Prostate gland (tissue), 2 donors: ENCODE measurements at regions not wholly inside any gene's neighbourhood (a gene's known extent, or its start where the extent isn't known, plus 50 kb on each side); places are given as distances from the start of the nearest gene placed in this dataset.

Source experiments
- POLR2A ChIP-seq: fragments of 450-650 bp; IDR thresholded peaks from one replicate; pipeline ENCODE4 v1.6.1; 2016; ENCODE audit warnings: antibody characterized with exemption, mild to moderate bottlenecking
- TF ChIP-seq, protein P1 (sequence below), 4 experiments: fragments of 200-600 bp in 2 of 4; fragments of 450-650 bp in 2 of 4; sonication (generic) in 2 of 4; IDR thresholded peaks; 1 replicate in 3 of 4; 2 replicates in 1 of 4; pipeline ENCODE4 v1.5.1; 2016 to 2019; ENCODE audit warnings: antibody characterized with exemption in 4 of 4, mild to moderate bottlenecking in 2 of 4, moderate library complexity in 2 of 4

- no peak for TF ChIP-seq POLR2A
- TF ChIP-seq, protein P1, sequence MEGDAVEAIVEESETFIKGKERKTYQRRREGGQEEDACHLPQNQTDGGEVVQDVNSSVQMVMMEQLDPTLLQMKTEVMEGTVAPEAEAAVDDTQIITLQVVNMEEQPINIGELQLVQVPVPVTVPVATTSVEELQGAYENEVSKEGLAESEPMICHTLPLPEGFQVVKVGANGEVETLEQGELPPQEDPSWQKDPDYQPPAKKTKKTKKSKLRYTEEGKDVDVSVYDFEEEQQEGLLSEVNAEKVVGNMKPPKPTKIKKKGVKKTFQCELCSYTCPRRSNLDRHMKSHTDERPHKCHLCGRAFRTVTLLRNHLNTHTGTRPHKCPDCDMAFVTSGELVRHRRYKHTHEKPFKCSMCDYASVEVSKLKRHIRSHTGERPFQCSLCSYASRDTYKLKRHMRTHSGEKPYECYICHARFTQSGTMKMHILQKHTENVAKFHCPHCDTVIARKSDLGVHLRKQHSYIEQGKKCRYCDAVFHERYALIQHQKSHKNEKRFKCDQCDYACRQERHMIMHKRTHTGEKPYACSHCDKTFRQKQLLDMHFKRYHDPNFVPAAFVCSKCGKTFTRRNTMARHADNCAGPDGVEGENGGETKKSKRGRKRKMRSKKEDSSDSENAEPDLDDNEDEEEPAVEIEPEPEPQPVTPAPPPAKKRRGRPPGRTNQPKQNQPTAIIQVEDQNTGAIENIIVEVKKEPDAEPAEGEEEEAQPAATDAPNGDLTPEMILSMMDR (IDR thresholded peaks at IDR 0.05), result no peak
These were observed 550.2 kb upstream of the TENM3 start for GRCh38 chr4:181692965-181693364.
